Choroid plexus epithelial cell (primary cell): ENCODE measurements at regions not wholly inside any gene's neighbourhood (a gene's known extent, or its start where the extent isn't known, plus 50 kb on each side); places are given as distances from the start of the nearest gene placed in this dataset.

Experiments
- DNase-seq: peaks from one replicate; pipeline ENCODE4 v3.0.0-alpha.2; 2010; ENCODE audit warnings: low read depth
- H3K4me3 ChIP-seq: 2 replicates; pipeline ENCODE4 v1.5.1; 2011; ENCODE audit warnings: low read depth, mild to moderate bottlenecking, control low read depth, low read length, moderate library complexity
- CTCF ChIP-seq: conservative IDR thresholded peaks from 2 replicates; pipeline ENCODE4 v1.5.1; 2011; ENCODE audit warnings: low read depth, mild to moderate bottlenecking, control low read depth, inconsistent platforms, low read length, moderate library complexity

- no peak for TF ChIP-seq CTCF
- no peak for DNase-seq
- no peak overlapping the region for H3K4me3 ChIP-seq
Observed at GRCh38 chr13:106243011-106243565, 292.4 kb downstream of the EFNB2 start.

GRCh38 chr13:106241974-106242953 lies 293.2 kb downstream of the EFNB2 start:
- H3K4me3 ChIP-seq: no peak overlapping the region
- no peak for DNase-seq
- TF ChIP-seq CTCF: no peak

- H3K4me3 ChIP-seq: no peak overlapping the region
- DNase-seq: no peak
- TF ChIP-seq CTCF: no peak
Observed at GRCh38 chr13:106238690-106239089, 296.8 kb downstream of the EFNB2 start.

GRCh38 chr13:106234636-106235035 lies 300.8 kb downstream of the EFNB2 start:
- no peak for TF ChIP-seq CTCF
- H3K4me3 ChIP-seq: no peak overlapping the region
- no peak for DNase-seq

GRCh38 chr13:106233134-106233735 lies 302.2 kb downstream of the EFNB2 start:
- no peak for TF ChIP-seq CTCF
- DNase-seq: no peak

GRCh38 chr13:106232681-106233080 lies 302.8 kb downstream of the EFNB2 start:
- no peak for TF ChIP-seq CTCF
- H3K4me3 ChIP-seq: no peak overlapping the region
- no peak for DNase-seq

More at GRCh38 chr13:106233134-106233735, 302.2 kb downstream of the EFNB2 start:
- no peak overlapping the region for H3K4me3 ChIP-seq
